NOMO-1 treated with DMSO at 0.1 percent for 48 hours (cell line): ENCODE measurements at regions not wholly inside any gene's neighbourhood (a gene's known extent, or its start where the extent isn't known, plus 50 kb on each side); places are given as distances from the start of the nearest gene placed in this dataset.
A peak's percentile ranks its signal among the peaks of the same experiment; 100 is the strongest.

ENCODE experiments used
- DNase-seq: peaks from one replicate; lab custom pipeline; 2025; ENCODE audit not compliant: unreplicated experiment; lab: John Stamatoyannopoulos, UW

DNA sequence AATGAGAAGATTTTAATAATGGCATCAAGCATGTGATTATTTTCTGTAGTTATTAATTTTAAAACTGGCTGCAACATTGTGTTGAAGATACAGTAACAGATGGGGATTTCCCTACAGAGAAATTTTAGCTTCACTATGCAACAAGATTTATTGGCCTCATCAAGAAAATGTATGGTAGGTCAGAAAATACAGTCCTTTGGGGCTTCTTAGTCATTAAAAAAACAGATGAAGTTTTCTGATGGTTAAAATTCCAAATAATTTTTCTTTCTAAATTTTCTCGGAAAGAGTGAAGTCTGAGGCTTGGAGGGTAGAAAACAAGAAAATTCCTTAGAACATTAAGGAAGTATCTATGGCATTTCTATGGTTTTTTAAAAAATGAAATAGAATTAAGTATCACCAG, 1790.8 kb upstream of the PCDH20 start:
- DNase-seq: no peak

DNA sequence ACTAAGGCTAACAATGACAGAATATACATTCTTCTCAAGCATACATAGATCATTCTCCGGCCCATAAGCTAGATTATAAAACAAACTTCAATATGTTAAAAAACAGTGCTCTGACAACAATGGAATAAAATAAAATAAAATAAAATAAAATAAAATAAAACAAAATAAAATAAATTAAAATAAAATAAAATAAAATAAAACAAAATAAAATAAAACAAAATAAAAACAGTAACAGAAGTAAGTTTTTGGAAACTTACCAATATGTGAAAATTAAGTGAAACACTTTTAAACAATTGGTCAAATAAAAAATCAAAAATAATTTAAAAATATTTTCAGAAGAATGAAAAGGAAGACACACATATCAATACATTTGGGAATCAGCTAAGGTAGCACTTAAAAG, 1785.8 kb upstream of the PCDH20 start:
- DNase-seq: no peak

- no peak for DNase-seq
Measured at GRCh38 chr13:63199508-63199907, 1783.9 kb upstream of the PCDH20 start.

- DNase-seq: no peak
Measured at GRCh38 chr13:63198071-63198470, 1782.4 kb upstream of the PCDH20 start.

GRCh38 chr13:63195726-63196125, 1780.1 kb upstream of the PCDH20 start:
- no peak for DNase-seq

- no peak for DNase-seq
Measured at GRCh38 chr13:63190742-63191141, 1775.1 kb upstream of the PCDH20 start.

- DNase-seq: no peak
Measured at GRCh38 chr13:63190219-63190618, 1774.6 kb upstream of the PCDH20 start.

- no peak for DNase-seq
Measured at GRCh38 chr13:63189712-63190111, 1774.1 kb upstream of the PCDH20 start.

DNA sequence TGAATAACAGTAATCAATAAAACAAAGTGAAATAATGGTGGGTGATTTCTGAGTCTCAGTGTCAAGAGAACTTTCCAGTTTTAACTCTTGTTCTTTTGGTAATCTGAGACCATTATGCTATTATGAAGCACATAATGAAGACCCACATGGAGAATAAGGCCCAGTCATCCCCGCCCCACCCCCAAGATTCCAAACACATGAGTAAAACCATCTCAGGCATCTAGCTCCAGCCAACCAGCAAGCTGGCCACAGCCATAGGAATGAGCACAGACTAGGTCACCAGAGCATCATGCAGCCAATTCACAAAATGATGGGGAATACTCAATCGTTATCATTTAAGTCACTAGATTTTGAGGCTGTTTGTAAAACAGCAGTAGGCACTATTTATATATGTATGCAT, 1769.0 kb upstream of the PCDH20 start:
- DNase-seq: no peak

DNA sequence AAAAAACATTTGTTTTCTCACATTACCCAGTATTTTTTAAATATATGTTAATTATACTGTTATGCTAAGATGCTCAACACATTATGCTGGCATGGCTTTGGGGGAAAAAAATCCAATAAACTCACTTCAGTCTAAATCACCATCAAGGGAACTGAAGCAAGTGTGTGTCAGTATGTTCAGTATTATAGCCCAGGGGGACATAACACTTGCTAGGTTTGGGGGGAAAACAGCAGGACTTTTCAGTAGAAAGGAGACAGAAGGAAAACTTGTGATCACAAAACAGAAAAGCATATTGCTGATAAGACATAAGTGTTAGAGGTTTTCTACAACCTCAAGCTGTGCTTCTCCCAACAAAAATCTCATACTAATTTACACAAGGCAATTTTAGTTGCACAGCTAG, 1759.9 kb upstream of the PCDH20 start:
- DNase-seq: no peak

GRCh38 chr13:63167699-63168337, 1752.2 kb upstream of the PCDH20 start:
- no peak for DNase-seq

GRCh38 chr13:63166345-63166744, 1750.7 kb upstream of the PCDH20 start:
- DNase-seq: no peak

- DNase-seq: no peak
Measured at GRCh38 chr13:63163903-63164302, 1748.3 kb upstream of the PCDH20 start.

DNA sequence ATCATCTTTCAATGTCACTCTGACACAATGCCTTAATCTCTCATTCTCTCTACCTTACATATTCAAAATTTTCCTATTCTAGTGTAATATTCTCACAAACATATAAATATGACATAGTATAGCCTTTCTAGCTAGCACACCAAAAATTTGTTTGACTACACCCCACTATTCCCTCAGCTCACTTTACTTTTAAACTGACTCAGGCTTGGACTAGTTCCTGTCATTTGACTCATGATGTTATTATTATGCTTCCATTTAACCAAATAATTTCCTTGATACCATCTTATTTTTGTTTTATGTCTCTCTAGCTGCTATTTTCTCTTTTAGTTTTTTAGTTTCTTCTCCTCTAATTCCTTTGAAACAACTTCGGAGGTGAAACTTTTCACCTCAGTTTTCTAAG, 1745.6 kb upstream of the PCDH20 start:
- DNase-seq: no peak

DNA sequence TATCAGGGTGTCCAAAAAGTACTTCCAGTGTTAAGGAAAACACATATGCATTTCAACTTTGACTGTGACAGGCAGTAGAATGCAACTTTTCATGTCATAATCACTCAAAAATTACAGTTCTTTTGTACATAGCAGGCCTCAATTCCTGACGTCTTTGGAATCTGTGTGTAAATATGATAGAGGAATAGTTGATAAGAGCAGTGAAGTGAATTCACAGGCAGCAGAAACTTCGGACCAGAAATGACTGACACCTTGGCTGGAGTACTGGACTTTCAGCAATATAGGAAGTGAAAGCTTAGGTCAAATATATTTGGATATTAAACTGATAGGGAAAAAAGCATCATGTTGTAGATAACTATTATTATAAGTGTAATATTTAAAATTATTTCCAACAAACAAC, 1741.2 kb upstream of the PCDH20 start:
- DNase-seq: no peak

GRCh38 chr13:63149375-63149774, 1733.7 kb upstream of the PCDH20 start:
- DNase-seq: no peak

GRCh38 chr13:63139277-63139676, 1723.6 kb upstream of the PCDH20 start:
- DNase-seq: no peak

GRCh38 chr13:63129995-63130394, 1714.3 kb upstream of the PCDH20 start:
- DNase-seq: no peak

DNA sequence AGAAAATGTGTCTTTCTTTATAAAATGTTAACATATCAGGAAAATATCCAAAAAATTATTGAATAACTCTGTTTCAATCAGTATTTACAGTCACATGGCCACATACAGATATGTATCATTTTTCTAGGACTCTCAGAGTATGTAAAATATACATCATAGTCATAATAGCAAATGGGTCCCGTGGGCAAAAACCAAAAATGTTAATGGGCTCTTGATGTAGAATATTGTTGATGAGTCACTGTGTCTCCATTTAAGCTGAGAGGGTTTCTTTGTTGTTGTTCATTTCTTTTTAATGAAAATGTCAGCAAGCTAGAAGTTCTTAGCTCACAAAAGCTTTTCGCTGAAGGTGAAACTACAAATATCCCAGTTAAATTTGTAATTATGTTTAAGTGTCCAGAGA, 1713.1 kb upstream of the PCDH20 start:
- no peak for DNase-seq

DNA sequence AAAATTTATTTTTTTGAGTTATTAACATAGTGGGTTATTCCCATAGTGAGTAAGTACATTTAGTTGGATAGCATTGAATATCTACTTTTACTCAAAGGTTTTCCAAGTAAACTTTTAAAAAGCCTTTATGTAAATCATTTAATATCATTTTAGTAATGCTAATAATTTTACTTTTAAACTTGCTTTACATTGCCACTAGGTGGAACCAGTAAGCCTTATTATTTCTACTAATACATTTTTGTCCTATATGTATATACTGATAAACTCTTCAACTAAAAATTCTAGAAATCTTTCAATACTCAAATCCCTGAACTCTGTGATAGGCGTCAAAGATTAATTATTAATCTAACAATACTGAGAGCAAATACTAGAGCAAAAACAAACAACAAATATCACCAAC, 1709.2 kb upstream of the PCDH20 start:
- peak; percentile 24 for DNase-seq

GRCh38 chr13:63120883-63121282, 1705.2 kb upstream of the PCDH20 start:
- DNase-seq: no peak

DNA sequence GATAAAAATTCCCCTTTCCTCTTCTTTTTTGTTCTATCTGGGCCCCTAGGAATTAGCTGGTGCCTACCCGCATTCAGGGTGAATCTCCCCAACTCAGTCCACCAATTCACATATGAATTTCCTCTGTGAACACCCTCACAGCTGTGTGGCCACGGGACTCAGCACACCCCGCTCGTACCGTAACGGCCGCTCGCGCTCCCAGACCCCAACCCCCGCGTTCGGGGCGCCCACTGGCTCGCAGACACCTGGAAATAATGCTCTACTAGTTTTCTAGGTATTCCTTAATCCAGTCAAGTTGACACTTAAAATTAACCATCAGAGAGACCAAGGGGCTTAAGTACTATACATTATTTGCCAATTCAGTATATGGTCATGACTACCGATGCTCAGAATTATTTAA, 1702.1 kb upstream of the PCDH20 start:
- no peak for DNase-seq

DNA sequence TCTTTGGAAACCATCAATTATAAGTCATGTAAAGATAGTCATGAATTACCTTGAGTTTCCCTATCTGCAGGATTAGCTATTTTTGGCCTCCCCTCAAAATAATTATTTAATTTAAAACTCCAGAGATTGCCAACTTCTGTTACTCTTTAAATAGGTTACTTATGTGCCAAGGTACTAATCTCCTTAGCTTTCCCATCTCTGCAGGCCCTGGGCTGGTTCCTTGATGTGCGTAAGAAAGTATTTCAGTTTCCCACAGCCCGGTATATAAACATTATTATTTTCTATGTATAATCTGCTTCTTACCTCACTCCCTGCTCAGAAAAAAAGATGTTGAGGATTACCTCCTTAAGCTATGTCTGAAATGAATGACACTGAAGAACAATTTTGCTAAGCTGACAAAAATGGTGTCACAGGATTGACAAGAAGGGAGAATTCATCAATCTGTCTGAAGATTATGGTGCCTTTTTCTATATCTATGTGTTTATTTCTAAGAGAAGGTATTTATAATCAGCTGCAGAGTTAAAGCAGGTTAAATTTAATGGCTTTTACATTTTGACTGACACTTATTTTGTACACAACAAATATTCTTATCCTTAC, 1697.2 kb upstream of the PCDH20 start:
- DNase-seq: no peak
